Activated CD4-positive, alpha-beta memory T cell treated with anti-CD3 and anti-CD28 coated beads, Interleukin-2, amount 10 ng/mL, durations not matched to agents 7 days and 5 days (primary cell): ENCODE measurements at regions not wholly inside any gene's neighbourhood (a gene's known extent, or its start where the extent isn't known, plus 50 kb on each side); places are given as distances from the start of the nearest gene placed in this dataset.

Experiments used
- CTCF ChIA-PET: fragments of 350-600 bp; sonication (Branson Sonifier 250); formaldehyde crosslinking; loops from one replicate; lab custom pipeline; 2021; ENCODE audit warnings: antibody characterized with exemption, inconsistent platforms; lab: Charles Lee
- POLR2A ChIA-PET: fragments of 350-600 bp; sonication (Branson Sonifier 250); formaldehyde crosslinking; loops from one replicate; lab custom pipeline; 2021; ENCODE audit warnings: antibody characterized with exemption; lab: Charles Lee
- DNase-seq: peaks from one replicate; pipeline ENCODE4 v3.0.0-alpha.2; 2020
- H3K27ac Mint-ChIP-seq: one replicate; pipeline ENCODE4 v1.8.0; 2021; ENCODE audit warnings: mild to moderate bottlenecking, mixed read lengths
- H3K27me3 Mint-ChIP-seq: one replicate; pipeline ENCODE4 v1.8.0; 2021; ENCODE audit warnings: mixed read lengths
- H3K36me3 Mint-ChIP-seq: one replicate; pipeline ENCODE4 v1.8.0; 2021; ENCODE audit warnings: low read depth, mixed read lengths
- H3K4me1 Mint-ChIP-seq: one replicate; pipeline ENCODE4 v1.8.0; 2021; ENCODE audit warnings: mixed read lengths
- H3K4me3 Mint-ChIP-seq: one replicate; pipeline ENCODE4 v1.8.0; 2021; ENCODE audit warnings: mild to moderate bottlenecking, mixed read lengths
- H3K9me3 Mint-ChIP-seq: one replicate; pipeline ENCODE4 v1.8.0; 2021; ENCODE audit warnings: mixed read lengths

- H3K9me3 Mint-ChIP-seq = no peaks in the 10 kb centered on the region
- POLR2A ChIA-PET = no interaction called here
Observed at GRCh38 chr10:113443141-113443925, 109.5 kb upstream of the HABP2 start.

GRCh38 chr10:113444766-113445365 lies 108.0 kb upstream of the HABP2 start:
- Mint-ChIP-seq H3K4me1 (no peaks in the 10 kb centered on the region), H3K9me3 (no peaks in the 10 kb centered on the region), H3K27me3 (peaks cover 23% of the 10 kb centered on the region), H3K4me3 (no peak overlapping the region), H3K27ac (no peak overlapping the region), H3K36me3 (no peaks in the 10 kb centered on the region)
- DNase-seq = no peak
- POLR2A ChIA-PET = no interaction called here
- CTCF ChIA-PET = no interaction called here

More at GRCh38 chr10:113443141-113443925, 109.5 kb upstream of the HABP2 start:
- H3K4me3 Mint-ChIP-seq = no peak overlapping the region
- no peaks in the 10 kb centered on the region for H3K36me3 Mint-ChIP-seq
- no peaks in the 10 kb centered on the region for H3K4me1 Mint-ChIP-seq
- H3K27ac Mint-ChIP-seq = no peak overlapping the region
- peaks cover 18% of the 10 kb centered on the region for H3K27me3 Mint-ChIP-seq
- no peak for DNase-seq
- CTCF ChIA-PET = interaction anchor here (0.8 kb wide), 1 partner anchor 1119 kb away, joined by 3 read pairs; no protein-coding TSS in a partner anchor

- DNase-seq = no peak
- Mint-ChIP-seq H3K4me3 (no peak overlapping the region), H3K27ac (no peak overlapping the region), H3K9me3 (no peaks in the 10 kb centered on the region), H3K4me1 (no peaks in the 10 kb centered on the region), H3K27me3 (peaks cover 26% of the 10 kb centered on the region), H3K36me3 (no peaks in the 10 kb centered on the region)
- POLR2A ChIA-PET = no interaction called here
- CTCF ChIA-PET = no interaction called here
Observed at GRCh38 chr10:113445736-113446135, 107.1 kb upstream of the HABP2 start.

GRCh38 chr10:113446739-113447138 lies 106.1 kb upstream of the HABP2 start:
- CTCF ChIA-PET = no interaction called here
- Mint-ChIP-seq H3K4me3 (no peak overlapping the region), H3K9me3 (no peaks in the 10 kb centered on the region), H3K27ac (no peak overlapping the region), H3K36me3 (no peaks in the 10 kb centered on the region), H3K27me3 (peaks cover 26% of the 10 kb centered on the region), H3K4me1 (no peaks in the 10 kb centered on the region)
- POLR2A ChIA-PET = no interaction called here
- no peak for DNase-seq

- peaks cover 26% of the 10 kb centered on the region for H3K27me3 Mint-ChIP-seq
- no peaks in the 10 kb centered on the region for H3K36me3 Mint-ChIP-seq
- H3K27ac Mint-ChIP-seq = no peak overlapping the region
- H3K4me3 Mint-ChIP-seq = no peak overlapping the region
- ChIA-PET POLR2A (no interaction called here), CTCF (no interaction called here)
- DNase-seq = no peak
- no peaks in the 10 kb centered on the region for H3K9me3 Mint-ChIP-seq
- H3K4me1 Mint-ChIP-seq = no peaks in the 10 kb centered on the region
Observed at GRCh38 chr10:113447278-113447677, 105.6 kb upstream of the HABP2 start.

GRCh38 chr10:113449006-113449695 lies 103.7 kb upstream of the HABP2 start:
- DNase-seq = no peak
- Mint-ChIP-seq H3K4me3 (no peak overlapping the region), H3K36me3 (no peaks in the 10 kb centered on the region), H3K27ac (no peak overlapping the region), H3K27me3 (peaks cover 26% of the 10 kb centered on the region), H3K4me1 (no peaks in the 10 kb centered on the region), H3K9me3 (no peaks in the 10 kb centered on the region)
- ChIA-PET CTCF (no interaction called here), POLR2A (no interaction called here)

GRCh38 chr10:113450046-113450804 lies 102.6 kb upstream of the HABP2 start:
- peaks cover 26% of the 10 kb centered on the region for H3K27me3 Mint-ChIP-seq
- no peaks in the 10 kb centered on the region for H3K4me1 Mint-ChIP-seq
- DNase-seq = no peak
- POLR2A ChIA-PET = no interaction called here
- CTCF ChIA-PET = no interaction called here
- H3K27ac Mint-ChIP-seq = no peak overlapping the region
- no peaks in the 10 kb centered on the region for H3K36me3 Mint-ChIP-seq
- H3K4me3 Mint-ChIP-seq = no peak overlapping the region
- H3K9me3 Mint-ChIP-seq = no peaks in the 10 kb centered on the region

GRCh38 chr10:113450906-113451305 lies 101.9 kb upstream of the HABP2 start:
- no peak overlapping the region for H3K4me3 Mint-ChIP-seq
- CTCF ChIA-PET = no interaction called here
- no peak for DNase-seq
- no peaks in the 10 kb centered on the region for H3K9me3 Mint-ChIP-seq
- POLR2A ChIA-PET = no interaction called here
- peaks cover 26% of the 10 kb centered on the region for H3K27me3 Mint-ChIP-seq
- no peaks in the 10 kb centered on the region for H3K4me1 Mint-ChIP-seq
- H3K27ac Mint-ChIP-seq = no peak overlapping the region
- H3K36me3 Mint-ChIP-seq = no peaks in the 10 kb centered on the region

- Mint-ChIP-seq H3K4me3 (no peak overlapping the region), H3K4me1 (no peaks in the 10 kb centered on the region), H3K9me3 (no peaks in the 10 kb centered on the region), H3K27ac (no peak overlapping the region), H3K27me3 (peaks cover 19% of the 10 kb centered on the region), H3K36me3 (no peaks in the 10 kb centered on the region)
- CTCF ChIA-PET = interaction anchor here (0.6 to 1.0 kb wide), 2 partner anchors 111 to 959 kb away, joined by 3 to 4 read pairs; no protein-coding TSS in a partner anchor
- no peak for DNase-seq
- POLR2A ChIA-PET = no interaction called here
Observed at GRCh38 chr10:113452146-113452845, 100.6 kb upstream of the HABP2 start.

GRCh38 chr10:113453351-113453750 lies 99.5 kb upstream of the HABP2 start:
- Mint-ChIP-seq H3K4me1 (peaks cover 2% of the 10 kb centered on the region), H3K27ac (no peak overlapping the region), H3K4me3 (no peak overlapping the region), H3K36me3 (no peaks in the 10 kb centered on the region), H3K9me3 (no peaks in the 10 kb centered on the region), H3K27me3 (peaks cover 13% of the 10 kb centered on the region)
- ChIA-PET POLR2A (no interaction called here), CTCF (interaction anchor here (0.7 to 1.3 kb wide), 5 partner anchors 9 to 212 kb away, joined by 3 to 5 read pairs (median 3); no protein-coding TSS in a partner anchor)
- no peak for DNase-seq

GRCh38 chr10:113454341-113455061 lies 98.4 kb upstream of the HABP2 start:
- Mint-ChIP-seq H3K27me3 (peaks cover 16% of the 10 kb centered on the region), H3K36me3 (no peaks in the 10 kb centered on the region), H3K27ac (no peak overlapping the region), H3K9me3 (no peaks in the 10 kb centered on the region), H3K4me3 (no peak overlapping the region), H3K4me1 (peaks cover 2% of the 10 kb centered on the region)
- DNase-seq = peak; percentile 23
- ChIA-PET CTCF (interaction anchor here (1.0 to 1.2 kb wide), 2 partner anchors 213 to 470 kb away, joined by 3 read pairs; no protein-coding TSS in a partner anchor), POLR2A (no interaction called here)

GRCh38 chr10:113455947-113456346 lies 96.9 kb upstream of the HABP2 start:
- H3K4me3 Mint-ChIP-seq = no peak overlapping the region
- no peaks in the 10 kb centered on the region for H3K36me3 Mint-ChIP-seq
- H3K9me3 Mint-ChIP-seq = no peaks in the 10 kb centered on the region
- no peak overlapping the region for H3K27ac Mint-ChIP-seq
- POLR2A ChIA-PET = no interaction called here
- H3K4me1 Mint-ChIP-seq = peaks cover 2% of the 10 kb centered on the region
- H3K27me3 Mint-ChIP-seq = peaks cover 10% of the 10 kb centered on the region
- CTCF ChIA-PET = no interaction called here
- DNase-seq = no peak
